ENCODE measurements at regions not wholly inside any gene's neighbourhood (a gene's known extent, or its start where the extent isn't known, plus 50 kb on each side); places are given as distances from the start of the nearest gene placed in this dataset.
"Not testable (repeated sequence)": the region's sequence is repeated elsewhere in the genome, so short reads cannot be mapped to it uniquely, and the experiment has no call there.

DNA sequence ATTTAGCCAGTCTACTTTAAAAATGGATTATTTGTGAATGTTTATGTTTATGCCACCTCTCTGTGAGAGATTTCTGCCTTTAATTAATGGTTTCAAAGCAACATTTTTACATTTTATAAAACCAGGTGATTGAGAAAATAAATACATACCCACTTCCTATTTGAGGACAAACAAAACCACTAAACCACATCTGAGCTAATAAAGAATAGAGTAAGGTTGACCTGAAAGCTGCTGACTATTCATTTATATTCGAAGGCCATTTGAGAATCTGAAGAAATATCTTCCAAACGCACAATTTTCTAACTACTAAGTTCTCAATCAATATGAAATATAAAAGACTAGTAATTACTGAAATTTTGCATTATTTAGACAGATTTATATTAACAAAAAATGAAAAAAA, 705.1 kb downstream of the XPNPEP1 start:
- DNase-seq (ENCODE audit: insufficient read length, low spot score), result no peak

DNA sequence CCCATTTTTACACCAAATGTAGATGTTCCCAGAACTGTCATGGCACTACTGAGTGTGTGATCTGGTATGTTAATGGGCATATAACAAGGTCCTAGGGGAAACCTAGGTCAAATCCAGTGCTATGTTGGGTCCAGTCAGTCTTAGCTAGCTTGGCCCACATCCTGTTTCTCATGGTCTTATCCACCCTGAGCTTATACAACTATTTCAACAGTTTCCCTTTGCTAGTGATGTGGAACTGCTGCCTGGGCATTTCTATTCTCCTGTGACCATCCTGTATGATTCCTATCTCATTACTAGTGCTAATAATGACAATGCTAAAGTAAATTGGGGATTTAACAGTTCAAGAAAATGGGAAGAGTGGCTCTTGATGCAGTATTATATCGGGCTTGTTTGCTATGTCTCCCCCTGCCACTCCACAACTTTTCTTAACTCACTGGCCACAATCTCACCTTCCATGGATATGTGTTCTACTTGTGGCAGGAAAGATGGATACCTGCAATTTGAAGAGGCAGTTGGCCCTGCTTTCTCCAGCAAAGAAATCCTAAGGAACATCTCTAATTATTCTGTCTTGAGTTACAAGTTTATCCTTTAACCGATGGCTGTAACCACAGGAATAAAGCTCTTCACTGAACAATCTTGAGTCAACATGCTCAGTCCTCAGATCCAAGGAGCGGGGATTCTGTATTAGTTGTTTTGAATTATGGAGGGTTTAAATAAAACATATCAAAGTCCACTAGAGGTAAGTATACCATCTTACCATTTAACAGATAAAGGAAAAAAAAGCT, 707.8 kb downstream of the XPNPEP1 start:
- FAIRE-seq, result no peak
- no peak for DNase-seq (ENCODE audit: insufficient read length, low spot score)

More for the DNA sequence above, 705.1 kb downstream of the XPNPEP1 start:
- FAIRE-seq, result no peak

DNA sequence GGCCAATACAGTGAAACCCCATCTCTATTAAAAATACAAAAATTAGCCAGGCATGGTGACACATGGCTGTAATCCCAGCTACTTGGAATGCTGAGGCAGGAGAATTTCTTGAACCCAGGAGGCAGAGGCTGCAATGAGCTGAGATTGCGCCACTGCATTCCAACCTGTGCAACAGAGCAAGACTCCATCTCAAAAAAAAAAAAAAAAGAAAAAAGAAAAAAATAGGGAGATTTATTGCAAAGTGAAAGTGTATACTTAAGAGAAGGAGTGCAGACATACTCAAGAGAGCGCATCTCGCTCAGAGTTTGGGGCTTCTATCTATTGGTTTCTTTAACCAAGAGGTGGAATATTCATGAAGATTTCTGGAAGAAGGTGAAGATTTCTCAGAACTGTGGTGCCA, 708.4 kb downstream of the XPNPEP1 start:
- DNase-seq (ENCODE audit: insufficient read length, low spot score); FAIRE-seq: not testable (repeated sequence)

DNA sequence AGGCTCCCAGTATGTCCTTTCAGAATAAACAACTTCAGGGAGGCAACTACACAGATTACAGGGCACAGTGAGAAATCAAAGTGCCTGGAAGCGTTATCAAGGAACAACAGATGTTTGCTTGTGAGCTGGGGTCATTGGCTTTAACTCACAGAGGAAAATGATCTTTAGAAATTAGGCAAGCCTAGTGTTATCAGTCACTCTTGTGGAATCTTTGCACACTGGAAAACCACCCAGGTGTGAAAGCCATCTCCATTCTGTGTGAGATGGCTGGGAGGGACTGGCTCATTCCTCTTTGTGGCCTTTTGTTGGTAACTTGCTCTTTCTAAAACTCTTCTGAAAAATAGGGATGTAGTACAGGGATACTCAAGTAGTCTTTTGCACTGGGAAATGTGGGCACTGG, 716.0 kb downstream of the XPNPEP1 start:
- FAIRE-seq, result no peak
- no peak for DNase-seq (ENCODE audit: insufficient read length, low spot score)

DNA sequence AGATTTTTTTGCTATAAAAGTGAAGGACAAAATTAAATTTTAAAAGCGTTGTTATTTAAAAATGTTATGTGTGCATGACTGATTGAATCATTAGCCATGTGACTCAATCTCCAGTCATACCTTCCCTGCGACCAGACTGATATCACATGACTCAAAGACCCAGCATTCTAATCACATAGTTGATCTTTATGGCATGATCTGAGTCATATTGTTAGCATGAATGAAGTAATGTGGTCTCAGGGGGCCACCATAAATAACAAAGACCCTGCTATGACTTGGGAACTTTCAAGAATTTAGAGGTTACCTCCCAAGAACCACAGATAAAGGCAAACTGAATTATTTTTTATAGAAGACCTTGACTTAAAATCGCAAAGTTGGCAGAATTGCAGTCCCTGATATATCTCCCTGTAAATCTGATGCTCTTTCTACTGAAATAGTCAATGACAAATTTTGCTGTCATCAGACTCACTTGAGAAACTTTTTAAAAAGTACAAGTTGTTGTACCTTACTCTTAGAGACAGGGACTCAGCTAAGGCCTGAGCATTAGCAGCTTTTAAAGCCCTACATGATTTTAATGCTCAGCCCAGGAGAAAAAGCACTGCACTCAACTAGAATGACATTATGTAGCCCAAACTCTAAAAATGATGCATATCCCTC, 717.3 kb downstream of the XPNPEP1 start:
- DNase-seq (ENCODE audit: insufficient read length, low spot score) (no peak), FAIRE-seq (no peak)

DNA sequence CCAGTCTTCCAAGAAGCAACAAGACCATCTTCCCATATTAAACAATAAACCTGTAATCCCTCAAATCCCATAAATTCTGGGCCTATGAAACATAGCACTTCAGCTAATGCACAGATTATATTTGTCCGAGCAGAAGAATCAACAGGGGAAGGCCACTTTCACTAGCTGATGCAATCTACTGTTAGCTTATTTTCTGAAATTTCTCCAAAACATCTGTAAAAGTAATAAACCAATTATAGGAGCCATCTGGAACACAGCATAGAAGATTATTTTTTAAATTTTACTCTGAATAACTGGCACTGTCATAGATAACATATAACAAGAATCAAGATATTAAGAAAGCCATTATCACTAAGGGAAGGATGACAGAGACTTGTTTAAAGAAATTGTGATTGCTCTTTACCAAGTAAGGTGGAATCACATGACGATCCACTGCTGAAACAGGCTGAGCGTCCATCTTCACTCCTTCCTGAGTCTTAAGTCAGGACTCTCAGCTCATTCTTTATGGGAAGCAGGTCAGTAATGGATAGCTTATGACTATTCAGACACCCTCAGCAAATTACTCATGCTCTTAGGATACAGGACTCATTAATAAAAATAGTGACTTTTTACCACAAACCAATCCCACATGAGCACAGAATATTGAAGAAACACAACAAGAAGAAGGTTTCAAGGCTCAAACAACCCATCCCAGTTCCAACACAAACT, 719.5 kb downstream of the XPNPEP1 start:
- FAIRE-seq (no peak), DNase-seq (ENCODE audit: insufficient read length, low spot score) (no peak)

DNA sequence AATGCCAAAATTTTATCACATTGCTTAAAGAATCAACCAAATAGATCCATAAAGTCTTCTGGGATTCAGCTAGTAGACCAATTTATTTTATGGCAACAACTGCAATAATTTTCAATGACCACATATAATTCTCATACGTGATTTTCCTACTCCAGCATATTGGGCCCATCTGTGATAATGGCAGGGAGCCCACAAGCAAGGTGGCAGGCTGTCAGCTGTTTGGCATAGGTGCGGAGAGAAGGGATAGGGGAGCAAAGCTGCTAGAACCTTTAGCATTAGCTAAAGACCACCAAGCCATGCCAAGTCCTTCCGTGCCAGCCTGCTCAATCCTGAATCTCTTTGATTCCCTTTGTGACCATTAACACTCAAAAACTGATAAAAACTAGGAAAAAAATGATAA, 721.2 kb downstream of the XPNPEP1 start:
- FAIRE-seq, result no peak
- no peak for DNase-seq (ENCODE audit: insufficient read length, low spot score)

DNA sequence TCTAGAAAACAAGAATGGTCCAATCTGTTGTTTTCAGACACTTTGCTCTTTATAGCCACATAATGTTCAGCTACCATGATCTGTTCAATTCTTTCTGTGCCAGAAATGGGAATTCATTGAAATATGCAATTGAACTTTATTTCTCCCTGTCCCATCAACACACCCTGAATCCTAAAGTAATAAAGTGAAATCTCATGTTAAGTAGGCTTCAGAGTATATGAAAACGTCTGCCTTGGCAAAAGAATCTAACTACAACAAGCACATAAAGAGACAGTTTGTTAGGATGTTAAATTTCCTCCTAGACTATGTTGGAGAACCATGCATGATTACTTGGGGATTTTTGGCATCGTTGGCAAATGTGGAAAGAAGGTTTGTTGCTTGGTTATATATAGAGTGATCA, 722.7 kb downstream of the XPNPEP1 start:
- no peak for FAIRE-seq

DNA sequence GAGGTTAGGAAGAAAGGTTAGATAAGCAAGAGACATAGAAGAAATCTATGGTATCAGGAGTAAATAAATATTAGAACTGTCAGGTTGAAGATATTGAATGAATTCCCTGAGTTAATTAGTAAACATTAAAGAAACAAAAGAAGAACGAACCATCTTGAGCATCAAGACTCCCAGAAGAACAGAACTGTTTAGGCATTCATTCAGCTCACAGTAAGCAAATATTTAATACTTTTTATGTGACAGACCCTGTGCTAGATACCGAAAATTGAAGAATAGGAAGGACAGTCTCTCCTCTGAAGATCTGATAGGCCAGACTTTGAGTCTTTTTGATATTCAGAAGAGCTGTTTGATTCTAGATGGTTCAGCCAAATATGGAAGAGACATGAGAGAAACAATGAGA, 731.5 kb downstream of the XPNPEP1 start:
- FAIRE-seq, result no peak
- no peak for DNase-seq (ENCODE audit: insufficient read length, low spot score)

More for the DNA sequence above, 722.7 kb downstream of the XPNPEP1 start:
- DNase-seq (ENCODE audit: insufficient read length, low spot score), result no peak

DNA sequence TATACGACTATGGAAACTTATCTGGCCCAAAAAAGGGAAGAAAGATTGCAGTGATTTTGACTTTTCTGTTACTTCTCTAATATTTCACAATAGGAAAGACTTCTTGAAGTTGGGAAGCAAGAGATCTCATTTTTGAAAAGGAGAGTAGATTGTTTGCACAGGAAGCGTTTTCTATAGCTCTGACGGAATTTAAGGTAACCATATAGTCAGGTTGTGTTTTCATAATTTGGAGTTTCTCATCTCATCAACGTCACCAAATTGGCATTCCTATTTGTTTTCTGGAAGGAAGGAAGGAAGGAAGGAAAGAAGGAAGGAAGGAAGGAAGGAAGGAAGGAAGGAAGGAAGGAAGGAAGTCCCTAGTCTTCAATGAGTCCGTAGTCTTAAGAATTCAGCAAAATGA, 732.0 kb downstream of the XPNPEP1 start:
- FAIRE-seq, result no peak
- DNase-seq (ENCODE audit: insufficient read length, low spot score), result no peak

DNA sequence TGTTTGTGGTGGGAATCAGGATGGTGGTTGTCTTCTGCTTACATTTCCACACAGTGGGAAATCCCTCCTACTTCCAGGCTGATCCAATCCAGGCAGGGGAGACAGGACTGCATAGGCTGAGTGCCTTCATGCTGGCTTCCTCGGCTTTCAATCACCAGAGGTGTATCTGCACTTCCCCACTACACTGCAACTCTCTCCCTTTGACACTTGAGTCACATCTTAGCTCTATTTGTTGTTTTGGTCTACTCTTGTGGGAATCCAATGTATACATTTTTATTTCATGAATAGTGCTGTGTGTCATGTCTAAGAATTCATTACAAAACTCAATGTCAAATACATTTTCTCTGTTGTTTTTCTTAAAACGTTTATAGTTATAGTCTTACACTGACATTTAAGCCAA, 735.6 kb downstream of the XPNPEP1 start:
- no peak for FAIRE-seq
- DNase-seq (ENCODE audit: insufficient read length, low spot score), result no peak

DNA sequence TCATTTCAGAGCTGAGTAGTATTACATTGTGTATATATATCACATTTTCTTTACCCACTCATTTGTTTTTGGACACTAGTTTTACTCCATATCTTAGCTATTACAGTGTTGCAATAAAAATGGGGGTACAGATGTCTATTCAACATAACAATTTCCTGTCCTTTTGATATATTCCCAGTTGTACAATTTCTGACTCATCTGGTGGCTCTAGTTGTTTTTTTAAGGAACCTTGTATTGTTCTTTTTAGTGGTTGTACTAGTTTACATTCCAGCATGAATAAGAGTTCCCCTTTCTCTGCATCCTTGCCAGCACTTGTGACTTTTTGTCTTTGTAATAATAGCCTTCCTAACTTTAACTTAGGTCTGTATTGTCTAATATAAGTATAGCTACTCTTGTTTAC, 739.9 kb downstream of the XPNPEP1 start:
- no peak for FAIRE-seq
- DNase-seq (ENCODE audit: insufficient read length, low spot score), result no peak

DNA sequence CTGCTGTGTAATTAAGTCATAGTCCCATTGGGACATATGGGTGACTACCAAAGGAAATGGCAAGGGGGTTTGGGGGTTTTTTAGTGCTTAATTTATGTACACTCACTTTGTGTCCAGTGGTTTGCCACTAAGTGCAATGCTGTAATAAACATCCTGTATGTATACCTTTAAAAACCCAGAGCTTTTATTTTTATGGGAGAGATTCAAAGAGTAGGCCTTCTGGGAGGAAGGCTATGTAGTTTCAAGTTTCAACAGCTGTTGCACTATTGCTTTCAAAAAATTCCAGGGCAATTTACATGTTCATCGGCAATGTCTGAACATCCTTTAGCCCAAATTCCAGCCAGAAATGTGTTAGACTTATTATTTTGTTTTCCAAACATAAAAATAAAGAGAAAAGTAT, 744.7 kb downstream of the XPNPEP1 start:
- FAIRE-seq, result no peak
- DNase-seq (ENCODE audit: insufficient read length, low spot score), result no peak

DNA sequence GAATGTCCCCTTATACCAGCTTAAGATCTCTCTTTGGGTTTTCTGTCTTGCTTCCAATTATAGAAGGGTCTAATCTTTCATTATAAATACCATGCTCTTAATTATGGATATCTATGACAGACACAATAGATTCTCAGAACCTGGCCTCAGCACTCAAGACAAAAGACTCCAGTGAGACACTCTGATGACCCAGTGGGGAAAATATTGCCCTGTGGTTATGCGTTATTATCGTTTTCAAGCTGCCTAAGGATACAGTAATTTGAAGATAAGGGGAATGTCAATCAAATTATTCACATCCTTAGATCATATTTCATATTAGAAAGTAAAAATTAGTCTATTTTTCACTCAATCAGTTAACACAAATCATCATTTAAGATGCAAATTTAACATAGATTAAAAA, 748.8 kb downstream of the XPNPEP1 start:
- FAIRE-seq, result no peak
- DNase-seq (ENCODE audit: insufficient read length, low spot score), result no peak

DNA sequence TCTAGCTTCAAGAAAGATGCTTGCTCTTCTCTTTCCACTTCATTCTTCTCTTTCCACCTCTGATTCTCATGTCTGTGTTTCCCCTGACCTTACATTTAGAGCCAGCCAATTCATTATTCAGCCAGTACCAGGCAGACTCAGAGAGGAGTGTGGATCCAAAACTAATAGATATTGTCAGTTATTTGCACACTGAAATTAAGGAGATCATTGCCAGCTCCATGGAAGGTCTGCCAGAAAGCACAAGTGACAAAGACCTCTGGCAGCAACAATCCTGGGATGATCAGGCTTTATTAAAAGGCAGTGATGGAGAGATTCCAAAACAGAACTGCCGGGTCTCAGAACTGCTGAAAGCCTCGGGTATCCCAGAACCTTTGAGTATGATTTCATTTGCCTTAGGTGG, 749.4 kb downstream of the XPNPEP1 start:
- FAIRE-seq (no peak), DNase-seq (ENCODE audit: insufficient read length, low spot score) (no peak)

DNA sequence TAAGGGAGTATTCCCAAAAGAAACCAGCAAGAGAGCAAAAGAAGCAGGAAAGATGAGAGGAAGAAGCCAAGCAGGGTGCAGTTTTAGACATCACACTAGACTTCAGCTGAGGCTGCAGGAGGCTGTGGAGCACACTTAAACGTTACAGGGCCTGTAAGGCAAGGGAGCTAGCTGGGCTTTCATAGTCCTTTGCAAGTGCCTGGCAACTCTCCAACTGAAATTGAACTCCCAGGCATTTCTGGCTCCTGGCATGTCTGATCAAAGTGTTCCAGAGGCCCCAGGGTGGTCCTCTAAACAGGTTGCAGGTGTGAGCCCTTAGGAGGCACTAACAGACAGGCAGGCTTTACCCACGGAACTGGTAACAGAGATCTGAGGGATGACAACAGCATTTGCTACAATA, 750.2 kb downstream of the XPNPEP1 start:
- FAIRE-seq (no peak), DNase-seq (ENCODE audit: insufficient read length, low spot score) (no peak)

DNA sequence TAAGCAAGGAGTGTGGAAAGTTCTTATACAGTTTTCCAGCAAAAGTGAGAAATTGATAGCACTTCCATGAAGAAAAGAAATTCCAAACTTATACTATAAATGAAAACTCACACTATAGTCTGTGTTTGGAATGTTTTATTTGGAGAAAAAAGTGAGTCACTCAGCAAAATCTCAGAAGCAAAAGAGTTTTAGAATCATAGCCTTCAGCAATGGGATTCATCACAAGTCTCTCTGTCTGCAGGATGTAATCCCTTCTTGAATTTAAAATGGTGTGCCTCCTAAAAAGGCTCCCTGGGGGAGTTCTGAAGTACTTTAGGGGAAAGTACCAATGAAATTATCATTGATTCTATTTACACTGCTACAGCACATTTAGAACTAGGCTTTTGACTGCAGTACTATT, 756.4 kb downstream of the XPNPEP1 start:
- no peak for DNase-seq (ENCODE audit: insufficient read length, low spot score)
- no peak for FAIRE-seq

DNA sequence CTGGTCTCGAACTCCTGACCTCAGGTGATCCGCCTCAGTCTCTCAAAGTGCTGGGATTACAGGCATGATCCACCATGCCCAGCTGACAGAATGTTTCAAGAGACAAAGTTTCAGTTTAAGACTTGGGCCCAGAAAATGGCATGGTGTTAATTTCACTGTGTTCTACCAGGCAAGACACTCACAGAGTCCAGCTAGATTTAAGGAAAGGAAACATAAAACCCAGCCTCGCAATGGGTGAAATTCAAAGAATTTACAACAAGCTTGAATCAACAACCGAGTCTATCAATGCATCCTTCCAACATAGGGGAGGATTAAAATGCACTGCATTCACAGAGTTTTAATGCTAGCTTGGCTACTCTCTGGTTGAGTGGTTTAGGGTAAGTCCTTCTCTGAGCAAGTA, 764.0 kb downstream of the XPNPEP1 start:
- FAIRE-seq, result no peak
- DNase-seq (ENCODE audit: insufficient read length, low spot score), result no peak

DNA sequence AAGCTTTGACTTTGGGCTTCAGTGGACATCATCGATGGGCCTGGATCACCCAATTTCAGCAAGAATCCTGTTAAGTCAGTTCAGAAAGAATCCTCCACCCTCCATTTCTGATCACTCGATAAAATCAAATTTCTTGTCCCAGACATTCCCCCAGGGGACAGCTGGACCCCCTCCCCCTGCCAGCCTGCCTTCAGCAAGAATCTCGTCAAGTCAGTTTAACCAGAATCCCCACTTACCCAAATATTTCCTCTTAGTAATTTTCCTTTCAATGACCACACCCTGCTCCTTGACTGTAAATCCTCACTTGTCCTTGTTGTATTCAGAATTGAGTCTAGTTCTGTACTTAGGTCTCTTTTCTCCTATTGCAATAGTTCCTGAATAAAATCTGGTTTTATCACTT, 766.9 kb downstream of the XPNPEP1 start:
- FAIRE-seq (no peak), DNase-seq (ENCODE audit: insufficient read length, low spot score) (no peak)

DNA sequence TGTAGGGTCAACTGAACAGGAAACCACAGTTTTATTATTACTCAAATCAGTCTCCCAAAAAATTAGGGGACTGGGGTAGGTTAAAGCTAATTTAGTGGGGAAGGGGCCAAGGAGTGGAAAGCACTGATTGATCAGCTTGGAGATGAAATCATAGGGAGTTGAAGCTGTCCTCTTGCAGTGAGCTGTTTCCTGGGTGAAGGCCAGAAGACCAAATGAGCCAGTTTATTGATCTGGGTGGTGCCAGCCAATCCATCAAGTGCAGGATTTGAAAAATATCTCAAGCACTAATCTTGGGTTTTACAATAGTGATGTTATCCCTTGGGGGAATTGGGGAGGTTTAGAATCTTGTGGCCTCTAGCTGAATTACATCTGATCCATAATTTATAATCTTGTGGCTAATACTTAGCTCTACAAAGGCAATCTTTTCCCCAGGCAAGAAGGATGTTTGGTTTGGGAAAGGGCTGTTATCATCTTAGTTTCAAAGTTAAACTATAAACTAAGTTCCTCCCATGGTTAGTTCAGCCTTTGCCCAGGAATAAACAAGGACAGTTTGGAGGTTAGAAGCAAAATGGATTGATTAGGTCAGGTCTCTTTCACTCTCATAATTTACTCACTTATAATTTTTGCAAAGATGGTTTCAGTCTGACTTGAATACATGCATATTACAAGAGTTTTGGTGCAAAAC, 773.5 kb downstream of the XPNPEP1 start:
- DNase-seq (ENCODE audit: insufficient read length, low spot score), result no peak
- FAIRE-seq, result no peak

DNA sequence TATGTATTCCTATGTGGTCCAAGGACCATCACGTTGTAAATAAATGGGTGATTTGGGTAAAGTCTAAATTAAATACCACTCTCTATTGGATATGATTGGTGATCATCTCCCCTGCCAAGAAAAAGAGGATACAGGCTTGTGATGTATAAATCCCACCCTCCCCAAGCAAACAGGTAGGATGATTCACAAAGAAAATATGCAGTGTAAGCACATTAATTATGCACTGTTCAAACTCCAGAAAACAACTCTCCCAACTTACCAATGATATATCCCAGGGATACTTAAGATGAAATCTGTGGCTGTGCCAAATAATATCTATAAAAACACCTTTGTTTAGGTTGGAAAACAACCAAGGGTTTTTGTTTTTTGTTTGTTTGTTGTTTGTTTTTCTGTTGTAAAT, 795.9 kb downstream of the XPNPEP1 start:
- FAIRE-seq, result no peak
- DNase-seq (ENCODE audit: insufficient read length, low spot score), result no peak

All from GM19239 (cell line).